Thyroid gland (tissue), 4 donors: ENCODE measurements at regions not wholly inside any gene's neighbourhood (a gene's known extent, or its start where the extent isn't known, plus 50 kb on each side); places are given as distances from the start of the nearest gene placed in this dataset.

Experiments
- CTCF ChIP-seq, 6 experiments: fragments of 200-600 bp in 3 of 6; fragments of 450-650 bp in 3 of 6; sonication (generic) in 3 of 6; IDR thresholded peaks; one replicate each; pipeline ENCODE4 v1.5.1; 2016 to 2019; ENCODE audit warnings: antibody characterized with exemption in 6 of 6, mild to moderate bottlenecking in 2 of 6, inconsistent platforms in 1 of 6, moderate library complexity in 1 of 6
- POLR2A ChIP-seq, 2 donors: fragments of 450-650 bp; IDR thresholded peaks; one replicate each; pipeline ENCODE4 v1.6.1; 2017; ENCODE audit warnings: antibody characterized with exemption in 2 of 2, mild to moderate bottlenecking in 2 of 2, moderate library complexity in 1 of 2

- TF ChIP-seq CTCF (IDR thresholded peaks at IDR 0.05): no peak
- no peak for TF ChIP-seq POLR2A (IDR thresholded peaks at IDR 0.05)
Measured at GRCh38 chr6:85004361-85004995, 240.1 kb upstream of the TBX18 start.
